Activated CD4-positive, alpha-beta memory T cell treated with anti-CD3 and anti-CD28 coated beads for 36 hours (primary cell): ENCODE measurements at regions not wholly inside any gene's neighbourhood (a gene's known extent, or its start where the extent isn't known, plus 50 kb on each side); places are given as distances from the start of the nearest gene placed in this dataset.

Source experiments
- CTCF ChIA-PET: fragments of 350-600 bp; sonication (Branson Sonifier 250); formaldehyde crosslinking; loops from one replicate; lab custom pipeline; 2021; ENCODE audit warnings: antibody characterized with exemption, inconsistent platforms; lab: Charles Lee
- POLR2A ChIA-PET: fragments of 350-600 bp; sonication (Branson Sonifier 250); formaldehyde crosslinking; loops from one replicate; lab custom pipeline; 2021; ENCODE audit warnings: antibody characterized with exemption; lab: Charles Lee
- DNase-seq: peaks from one replicate; pipeline ENCODE4 v3.0.0-alpha.2; 2020
- H3K27ac Mint-ChIP-seq: one replicate; pipeline ENCODE4 v1.8.0; 2021; ENCODE audit warnings: mixed read lengths
- H3K27me3 Mint-ChIP-seq: one replicate; pipeline ENCODE4 v1.8.0; 2021; ENCODE audit warnings: mixed read lengths
- H3K36me3 Mint-ChIP-seq: one replicate; pipeline ENCODE4 v1.8.0; 2021; ENCODE audit warnings: mixed read lengths
- H3K4me1 Mint-ChIP-seq: one replicate; pipeline ENCODE4 v1.8.0; 2021; ENCODE audit warnings: low read depth, mixed read lengths
- H3K4me3 Mint-ChIP-seq: one replicate; pipeline ENCODE4 v1.8.0; 2021; ENCODE audit warnings: mild to moderate bottlenecking, mixed read lengths
- H3K9me3 Mint-ChIP-seq: one replicate; pipeline ENCODE4 v1.8.0; 2021; ENCODE audit warnings: mixed read lengths
- intact Hi-C: fragments of 100-400 bp; cut with micrococcal nuclease; formaldehyde crosslinking; loops from one replicate; pipeline ENCODE4 v1.15.1; 2023

DNA sequence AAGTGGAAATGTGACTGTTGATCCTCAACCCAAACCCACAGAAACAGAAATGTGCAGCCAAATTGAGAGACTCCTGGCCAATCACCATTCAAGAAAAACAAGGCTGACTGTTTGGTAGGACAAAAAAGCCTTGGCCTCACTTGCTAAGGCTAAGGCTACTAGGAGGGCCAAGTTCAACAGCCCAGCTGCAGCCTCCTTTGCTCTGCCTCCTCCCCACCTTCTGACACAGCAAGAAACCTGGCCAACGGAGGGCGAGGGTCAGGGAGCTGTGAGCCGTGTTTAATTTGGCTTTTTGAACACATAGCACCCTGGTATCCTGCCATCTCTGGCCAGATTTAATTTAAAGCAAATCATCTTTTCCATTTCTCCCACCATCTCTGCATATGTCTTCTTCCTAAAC, 165.8 kb upstream of the RAB4A start:
- CTCF ChIA-PET: no interaction called here
- DNase-seq: no peak
- Mint-ChIP-seq H3K27ac (no peak overlapping the region), H3K36me3 (no peaks in the 10 kb centered on the region), H3K9me3 (no peaks in the 10 kb centered on the region), H3K4me1 (peaks cover 3% of the 10 kb centered on the region), H3K27me3 (no peaks in the 10 kb centered on the region), H3K4me3 (no peak overlapping the region)
- intact Hi-C loops: no loop called here
- POLR2A ChIA-PET: no interaction called here

DNA sequence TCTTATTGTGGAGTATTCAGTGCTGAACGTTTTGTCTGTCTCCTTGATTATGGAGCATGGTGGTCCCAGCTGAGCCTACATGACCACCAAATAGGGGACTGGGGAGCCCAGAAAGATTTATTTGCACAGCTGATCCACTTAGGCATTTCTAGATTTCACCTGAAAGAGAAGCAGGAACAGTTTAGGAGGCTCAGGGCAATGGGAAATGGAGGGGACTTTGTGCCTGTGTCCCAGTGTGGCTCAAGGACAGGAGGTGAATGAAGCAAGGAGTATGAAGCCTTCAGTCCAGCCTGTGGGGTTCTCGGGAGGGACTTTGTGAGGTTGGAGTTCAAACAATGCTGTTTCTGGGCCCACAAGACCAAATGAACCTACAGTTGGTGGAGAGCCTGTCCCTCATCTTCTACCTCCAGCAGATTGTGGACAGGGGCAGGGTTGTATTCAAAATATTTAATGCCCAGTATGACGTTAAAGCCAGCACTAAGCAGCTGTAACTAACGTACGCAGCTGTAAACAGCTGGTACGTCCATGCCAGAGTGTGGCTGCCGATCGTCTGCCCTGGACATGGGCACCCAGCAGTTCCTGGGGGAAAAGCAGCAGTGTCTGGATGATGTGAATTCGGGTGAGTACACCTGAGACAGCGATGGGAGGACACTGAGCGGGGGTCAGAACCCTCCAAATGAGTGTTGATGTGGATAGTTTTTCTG, 164.9 kb upstream of the RAB4A start:
- no peak overlapping the region for H3K27ac Mint-ChIP-seq
- no peaks in the 10 kb centered on the region for H3K9me3 Mint-ChIP-seq
- CTCF ChIA-PET: no interaction called here
- intact Hi-C loops: no loop called here
- POLR2A ChIA-PET: interaction anchor here (1.2 kb wide), 1 partner anchor 77 kb away, joined by 3 read pairs; no protein-coding TSS in a partner anchor
- no peak for DNase-seq
- H3K36me3 Mint-ChIP-seq: no peaks in the 10 kb centered on the region
- no peaks in the 10 kb centered on the region for H3K27me3 Mint-ChIP-seq
- H3K4me3 Mint-ChIP-seq: no peak overlapping the region
- peaks cover 3% of the 10 kb centered on the region for H3K4me1 Mint-ChIP-seq

DNA sequence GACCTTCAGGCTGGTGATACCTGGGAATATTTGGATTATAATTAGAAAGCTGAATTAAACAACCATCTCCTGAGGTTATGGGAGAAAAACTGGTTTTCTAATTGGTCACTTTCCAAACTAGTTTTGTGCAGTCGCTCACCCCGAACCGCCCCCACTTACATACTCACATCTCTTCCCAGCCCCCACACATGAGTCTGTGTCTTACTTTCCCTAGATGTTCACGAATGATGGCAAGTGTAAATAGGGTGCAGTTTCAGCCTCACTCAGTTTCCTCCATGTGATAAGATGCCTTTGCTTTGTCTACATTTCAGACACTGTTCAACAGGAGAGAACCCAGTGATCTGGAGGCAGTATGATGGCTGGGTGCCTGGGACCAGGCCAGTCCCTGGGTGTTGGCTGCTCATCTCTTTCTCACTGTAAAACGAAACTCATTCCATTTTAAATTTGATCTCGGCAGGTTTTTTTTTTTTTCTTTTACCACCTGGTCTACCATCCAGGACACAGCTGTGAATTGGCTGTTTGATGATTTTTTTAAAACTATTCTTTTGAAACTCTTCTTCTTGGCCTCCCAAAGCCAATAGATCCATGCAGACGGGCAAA, 164.3 kb upstream of the RAB4A start:
- no peak overlapping the region for H3K27ac Mint-ChIP-seq
- DNase-seq: no peak
- intact Hi-C loops: no loop called here
- H3K27me3 Mint-ChIP-seq: no peaks in the 10 kb centered on the region
- POLR2A ChIA-PET: interaction anchor here (1.2 kb wide), 1 partner anchor 78 kb away, joined by 3 read pairs; no protein-coding TSS in a partner anchor
- H3K36me3 Mint-ChIP-seq: no peaks in the 10 kb centered on the region
- peaks cover 3% of the 10 kb centered on the region for H3K4me1 Mint-ChIP-seq
- CTCF ChIA-PET: no interaction called here
- no peak overlapping the region for H3K4me3 Mint-ChIP-seq
- H3K9me3 Mint-ChIP-seq: no peaks in the 10 kb centered on the region

DNA sequence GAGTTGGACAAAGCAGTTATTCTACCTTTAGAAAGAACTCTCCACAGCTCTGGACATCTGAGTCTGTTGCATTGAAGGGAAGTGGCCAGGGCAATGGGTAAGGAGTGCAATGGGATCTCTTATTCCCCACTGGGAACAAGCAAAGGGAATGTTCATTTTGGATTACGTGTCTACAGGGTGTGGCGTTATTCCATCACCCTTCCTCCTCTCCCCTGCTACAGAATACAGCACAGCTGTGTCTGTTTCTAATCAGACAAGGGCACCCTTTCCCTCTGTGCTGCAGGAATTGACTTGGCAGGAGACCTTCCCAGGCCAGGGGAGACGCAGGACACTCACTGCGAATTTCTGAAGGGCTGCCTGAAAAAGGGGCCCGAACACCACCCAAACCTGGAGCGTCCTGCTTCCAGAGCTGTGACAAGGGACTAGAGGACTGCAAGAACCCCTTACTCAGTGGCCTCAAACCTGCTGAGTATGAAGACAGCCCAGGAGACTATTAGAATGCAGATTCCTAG, 163.6 kb upstream of the RAB4A start:
- H3K27me3 Mint-ChIP-seq: no peaks in the 10 kb centered on the region
- H3K4me3 Mint-ChIP-seq: no peak overlapping the region
- DNase-seq: no peak
- intact Hi-C loops: no loop called here
- H3K36me3 Mint-ChIP-seq: no peaks in the 10 kb centered on the region
- H3K9me3 Mint-ChIP-seq: no peaks in the 10 kb centered on the region
- H3K27ac Mint-ChIP-seq: no peak overlapping the region
- POLR2A ChIA-PET: no interaction called here
- peaks cover 3% of the 10 kb centered on the region for H3K4me1 Mint-ChIP-seq
- CTCF ChIA-PET: no interaction called here

DNA sequence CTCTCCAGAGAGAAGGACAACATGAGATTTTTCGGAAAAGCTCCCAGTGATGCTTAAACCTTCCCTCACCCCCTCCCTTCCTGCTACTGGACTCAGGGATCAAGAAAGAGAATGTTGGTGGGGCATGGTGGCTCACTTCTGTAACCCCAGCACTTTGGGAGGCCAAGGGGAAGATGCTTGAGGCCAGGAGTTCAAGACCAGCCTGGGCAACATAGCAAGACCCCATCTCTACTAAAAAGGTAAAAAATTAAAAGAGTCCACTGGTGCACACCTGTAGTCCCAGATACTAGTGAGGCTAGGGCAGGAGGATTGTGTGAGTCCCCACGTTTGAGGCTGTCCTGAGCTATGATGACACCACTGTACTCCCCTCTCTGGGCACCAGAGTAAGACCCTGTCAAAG, 162.9 kb upstream of the RAB4A start:
- DNase-seq: no peak
- Mint-ChIP-seq H3K27me3 (no peaks in the 10 kb centered on the region), H3K4me1 (peaks cover 3% of the 10 kb centered on the region), H3K36me3 (no peaks in the 10 kb centered on the region), H3K9me3 (no peaks in the 10 kb centered on the region), H3K27ac (no peak overlapping the region), H3K4me3 (no peak overlapping the region)
- intact Hi-C loops: no loop called here
- POLR2A ChIA-PET: no interaction called here
- CTCF ChIA-PET: no interaction called here

DNA sequence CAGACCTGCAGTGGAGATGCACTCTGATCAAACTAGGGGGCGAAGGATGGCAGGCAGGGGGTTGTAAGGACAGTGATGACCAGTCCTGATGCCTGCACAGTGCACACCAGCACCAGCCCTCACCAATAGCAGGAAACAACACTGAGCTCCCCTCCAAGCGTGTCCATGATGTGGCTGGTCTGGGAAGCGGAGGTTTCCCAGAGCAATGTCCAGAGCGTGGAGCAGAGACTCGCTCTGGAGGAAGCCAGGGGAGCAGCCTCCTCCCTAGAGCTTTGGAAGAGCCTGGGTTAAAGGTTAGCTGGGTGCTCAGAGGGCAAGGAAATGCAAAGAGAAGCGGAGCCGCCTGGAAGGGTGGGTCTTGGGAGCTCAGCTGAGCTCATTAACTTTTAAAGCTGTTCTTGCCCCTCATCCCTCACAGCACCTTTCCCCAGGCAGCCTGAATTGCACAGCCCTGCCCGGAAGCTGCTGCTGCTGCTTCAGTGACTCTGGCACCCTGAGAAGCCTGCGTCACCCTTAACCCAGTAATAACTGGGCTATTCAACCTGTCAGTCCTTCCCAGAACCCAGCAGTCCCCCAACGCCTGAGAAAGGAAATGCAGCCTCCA, 162.2 kb upstream of the RAB4A start:
- no peaks in the 10 kb centered on the region for H3K27me3 Mint-ChIP-seq
- CTCF ChIA-PET: no interaction called here

DNA sequence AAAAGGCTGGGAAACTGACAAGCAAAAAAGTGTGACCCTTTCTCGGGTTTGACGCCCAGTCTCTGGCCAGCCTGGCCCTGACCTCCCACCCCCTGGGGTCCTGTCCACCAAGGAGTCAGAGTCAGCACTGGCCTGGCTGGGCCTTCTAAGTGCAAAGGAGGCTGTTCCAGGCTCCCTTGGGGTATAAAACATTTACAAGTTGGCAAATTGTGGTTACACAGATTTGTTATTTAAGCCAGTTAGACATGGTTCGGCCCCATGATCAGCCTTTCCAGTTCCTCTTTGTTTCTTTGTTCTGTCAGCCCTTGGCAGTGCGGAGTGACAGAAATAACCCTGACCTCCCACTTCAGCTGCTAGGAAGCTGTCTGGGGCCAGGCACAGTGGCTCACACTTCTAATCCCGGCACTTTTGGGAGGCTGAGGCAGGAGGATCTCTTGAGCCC, 161.6 kb upstream of the RAB4A start:
- ChIA-PET POLR2A (no interaction called here), CTCF (no interaction called here)
- no peak overlapping the region for H3K4me3 Mint-ChIP-seq
- no peak overlapping the region for H3K27ac Mint-ChIP-seq
- DNase-seq: no peak
- intact Hi-C loops: no loop called here
- H3K27me3 Mint-ChIP-seq: no peaks in the 10 kb centered on the region
- peaks cover 7% of the 10 kb centered on the region for H3K4me1 Mint-ChIP-seq
- no peaks in the 10 kb centered on the region for H3K36me3 Mint-ChIP-seq
- H3K9me3 Mint-ChIP-seq: no peaks in the 10 kb centered on the region

More for the DNA sequence above, 162.2 kb upstream of the RAB4A start:
- Mint-ChIP-seq H3K9me3 (no peaks in the 10 kb centered on the region), H3K27ac (no peak overlapping the region), H3K4me1 (peaks cover 3% of the 10 kb centered on the region), H3K4me3 (no peak overlapping the region), H3K36me3 (no peaks in the 10 kb centered on the region)
- DNase-seq: no peak
- POLR2A ChIA-PET: no interaction called here
- intact Hi-C loops: no loop called here

DNA sequence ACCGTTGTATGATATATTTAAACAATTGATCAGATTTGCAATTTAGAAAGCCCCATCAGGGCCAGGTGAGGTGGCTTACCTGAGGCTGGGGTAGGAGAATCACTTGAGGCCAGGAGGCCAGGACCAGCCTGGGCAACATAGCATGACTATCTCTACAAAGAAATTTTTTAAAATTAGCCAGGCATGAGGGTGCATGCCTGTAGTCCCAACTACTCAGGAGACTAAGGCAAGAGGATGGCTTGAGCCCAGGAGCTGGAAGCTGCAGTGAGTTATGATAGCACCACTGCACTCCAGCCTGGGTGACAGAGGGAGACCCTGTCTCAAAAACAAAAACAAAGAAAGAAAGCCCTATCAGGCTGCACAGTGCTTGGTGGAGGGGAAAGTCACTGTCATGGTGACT, 159.9 kb upstream of the RAB4A start:
- H3K9me3 Mint-ChIP-seq: no peaks in the 10 kb centered on the region
- H3K4me1 Mint-ChIP-seq: peaks cover 10% of the 10 kb centered on the region
- POLR2A ChIA-PET: no interaction called here
- no peaks in the 10 kb centered on the region for H3K27me3 Mint-ChIP-seq
- intact Hi-C loops: no loop called here
- H3K4me3 Mint-ChIP-seq: no peak overlapping the region
- H3K36me3 Mint-ChIP-seq: no peaks in the 10 kb centered on the region
- H3K27ac Mint-ChIP-seq: no peak overlapping the region
- CTCF ChIA-PET: no interaction called here
- DNase-seq: no peak

DNA sequence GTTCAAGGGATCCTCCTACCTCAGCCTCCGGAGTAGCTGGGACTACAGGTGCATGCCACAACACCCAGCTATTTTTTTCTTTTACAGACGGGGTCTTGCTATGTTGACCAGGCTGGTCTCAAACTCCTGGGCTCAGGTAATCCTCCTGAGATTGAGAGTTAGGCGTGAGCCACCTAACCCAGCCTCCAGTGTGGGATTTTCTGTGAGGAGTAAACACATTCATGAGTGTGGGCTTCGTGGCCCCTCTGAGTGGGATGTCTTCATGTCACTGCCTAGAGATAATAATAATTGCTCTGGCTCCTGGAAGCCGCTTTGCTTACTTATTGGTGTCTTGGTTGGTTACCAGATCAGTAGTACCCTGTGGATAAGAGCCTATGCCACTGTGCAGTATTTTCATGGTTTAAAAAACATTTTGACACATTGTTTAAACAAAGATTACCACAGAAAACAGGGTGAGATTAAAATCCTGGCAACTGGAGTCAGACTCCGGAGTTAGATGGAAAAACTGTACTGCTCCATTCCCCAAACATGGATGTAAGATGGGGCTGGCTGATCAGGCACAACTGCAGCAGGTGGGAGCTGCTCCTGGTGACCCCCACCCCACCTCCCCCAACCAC, 159.1 kb upstream of the RAB4A start:
- intact Hi-C loops: no loop called here
- Mint-ChIP-seq H3K27me3 (no peaks in the 10 kb centered on the region), H3K4me3 (no peak overlapping the region), H3K36me3 (no peaks in the 10 kb centered on the region), H3K9me3 (no peaks in the 10 kb centered on the region), H3K4me1 (peaks cover 8% of the 10 kb centered on the region), H3K27ac (no peak overlapping the region)
- ChIA-PET POLR2A (no interaction called here), CTCF (no interaction called here)
- no peak for DNase-seq

DNA sequence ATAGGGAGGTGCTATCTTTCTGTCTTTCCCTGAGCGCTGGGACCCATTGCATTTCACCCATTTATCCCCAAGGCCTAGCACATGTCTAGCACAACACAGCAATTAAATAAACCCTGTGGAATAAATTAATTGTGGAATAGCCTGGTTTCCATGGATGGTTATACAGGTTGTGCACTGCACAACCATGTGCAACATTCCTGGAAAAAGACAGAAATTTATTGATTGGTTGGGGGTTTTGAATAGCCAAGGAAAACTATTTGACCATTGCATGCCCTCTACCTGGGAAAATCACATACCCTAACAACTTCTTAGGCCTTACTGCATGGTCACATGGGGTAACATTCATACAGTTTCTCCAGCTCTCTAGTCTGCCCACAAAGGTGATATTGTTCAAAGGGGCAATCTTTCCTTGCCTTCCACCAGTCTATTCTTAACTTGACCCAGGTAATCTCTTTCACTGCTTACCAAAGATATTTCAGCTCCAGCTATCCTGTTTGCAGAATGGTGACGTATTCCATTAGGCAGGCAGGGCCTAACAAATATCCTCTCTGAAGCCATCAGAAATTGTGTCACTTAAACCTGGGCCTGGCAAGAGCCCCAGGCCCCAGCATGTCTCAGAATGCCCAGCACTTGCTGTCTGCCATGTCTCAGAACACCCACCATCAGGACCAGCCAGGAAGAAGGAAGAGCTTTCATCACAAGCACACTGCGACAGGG, 157.9 kb upstream of the RAB4A start:
- H3K4me3 Mint-ChIP-seq: no peak overlapping the region
- H3K27me3 Mint-ChIP-seq: no peaks in the 10 kb centered on the region

DNA sequence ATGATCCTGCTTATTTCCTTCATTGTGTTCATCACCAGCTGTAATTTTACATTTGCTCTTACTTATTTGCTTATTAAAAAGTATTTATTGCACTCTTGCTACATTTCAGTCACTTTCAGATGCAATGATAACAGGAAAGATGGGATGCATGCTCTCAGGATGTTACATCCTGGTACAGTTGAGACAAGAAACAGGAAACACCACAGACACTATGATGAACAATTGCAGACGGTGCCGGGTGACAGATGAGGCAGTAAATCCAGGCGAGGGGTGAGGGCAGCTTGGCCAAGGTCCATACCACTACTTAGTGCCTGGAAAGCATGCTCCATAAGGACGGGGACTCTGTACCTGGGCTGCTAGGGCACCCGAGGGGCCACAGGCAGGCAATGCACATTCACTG, 156.6 kb upstream of the RAB4A start:
- Mint-ChIP-seq H3K4me3 (no peak overlapping the region), H3K27me3 (no peaks in the 10 kb centered on the region), H3K9me3 (no peaks in the 10 kb centered on the region), H3K27ac (no peak overlapping the region), H3K36me3 (no peaks in the 10 kb centered on the region), H3K4me1 (peaks cover 8% of the 10 kb centered on the region)
- no peak for DNase-seq
- CTCF ChIA-PET: no interaction called here
- intact Hi-C loops: no loop called here
- POLR2A ChIA-PET: no interaction called here

More for the DNA sequence above, 157.9 kb upstream of the RAB4A start:
- DNase-seq: no peak
- intact Hi-C loops: no loop called here
- Mint-ChIP-seq H3K4me1 (peaks cover 8% of the 10 kb centered on the region), H3K9me3 (no peaks in the 10 kb centered on the region), H3K27ac (no peak overlapping the region), H3K36me3 (no peaks in the 10 kb centered on the region)
- ChIA-PET CTCF (no interaction called here), POLR2A (no interaction called here)

DNA sequence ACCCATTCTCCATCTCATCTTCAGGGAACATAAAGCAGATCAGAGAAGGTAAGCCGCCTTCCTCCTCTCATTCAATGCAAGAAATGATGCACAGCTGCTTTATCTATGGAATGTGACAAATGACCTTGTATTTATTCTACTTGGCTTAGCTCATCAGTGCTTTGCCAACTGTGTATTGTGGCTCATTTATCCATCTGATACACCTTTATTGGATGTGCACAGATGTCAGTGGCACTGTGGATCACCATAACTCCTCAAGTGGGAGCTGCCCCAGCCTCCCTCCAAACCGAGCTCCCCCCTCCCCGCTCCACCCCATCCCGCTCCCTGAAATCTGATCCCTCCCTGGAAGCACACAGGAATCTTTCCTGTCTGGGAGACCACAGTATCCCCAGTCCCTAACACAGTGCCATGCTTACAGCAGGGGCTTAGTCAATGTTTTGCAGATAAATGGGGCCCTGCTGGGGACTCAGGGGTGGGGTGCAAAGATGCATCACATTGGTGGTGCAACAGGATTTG, 156.0 kb upstream of the RAB4A start:
- ChIA-PET POLR2A (no interaction called here), CTCF (interaction anchor here (0.6 kb wide), 1 partner anchor 79 kb away, joined by 3 read pairs; no protein-coding TSS in a partner anchor)
- no peak for DNase-seq
- intact Hi-C loops: no loop called here
- Mint-ChIP-seq H3K4me1 (peaks cover 8% of the 10 kb centered on the region), H3K9me3 (peaks cover 2% of the 10 kb centered on the region), H3K36me3 (no peaks in the 10 kb centered on the region), H3K27me3 (no peaks in the 10 kb centered on the region), H3K4me3 (no peak overlapping the region), H3K27ac (no peak overlapping the region)
